BLaER1 (cell line): ENCODE measurements at regions not wholly inside any gene's neighbourhood (a gene's known extent, or its start where the extent isn't known, plus 50 kb on each side); places are given as distances from the start of the nearest gene placed in this dataset.
A peak's percentile ranks its signal among the peaks of the same experiment; 100 is the strongest.

Experiments used
- H3K27ac ChIP-seq: shearing (Covaris generic); formaldehyde crosslinking; 2 replicates; pipeline ENCODE4 v1.8.1; 2022
- H3K27me3 ChIP-seq: shearing (Covaris generic); formaldehyde crosslinking; 2 replicates; pipeline ENCODE4 v1.8.1; 2022
- H3K36me3 ChIP-seq: shearing (Covaris generic); formaldehyde crosslinking; 2 replicates; pipeline ENCODE4 v1.8.1; 2022
- H3K4me1 ChIP-seq: shearing (Covaris generic); formaldehyde crosslinking; 2 replicates; pipeline ENCODE4 v1.8.1; 2022
- H3K4me2 ChIP-seq: shearing (Covaris generic); formaldehyde crosslinking; 2 replicates; pipeline ENCODE4 v1.8.1; 2022
- H3K4me3 ChIP-seq: shearing (Covaris generic); formaldehyde crosslinking; 2 replicates; pipeline ENCODE4 v1.8.1; 2022
- H3K9ac ChIP-seq: shearing (Covaris generic); formaldehyde crosslinking; 2 replicates; pipeline ENCODE4 v1.8.1; 2022
- H3K9me3 ChIP-seq: shearing (Covaris generic); formaldehyde crosslinking; 2 replicates; pipeline ENCODE4 v1.8.1; 2022
- H4K20me1 ChIP-seq: shearing (Covaris generic); formaldehyde crosslinking; 2 replicates; pipeline ENCODE4 v1.8.1; 2022
- Cebpa-rat ChIP-seq: shearing (Covaris generic); IDR thresholded peaks from 2 replicates; pipeline ENCODE4 v1.8.1; 2022

DNA sequence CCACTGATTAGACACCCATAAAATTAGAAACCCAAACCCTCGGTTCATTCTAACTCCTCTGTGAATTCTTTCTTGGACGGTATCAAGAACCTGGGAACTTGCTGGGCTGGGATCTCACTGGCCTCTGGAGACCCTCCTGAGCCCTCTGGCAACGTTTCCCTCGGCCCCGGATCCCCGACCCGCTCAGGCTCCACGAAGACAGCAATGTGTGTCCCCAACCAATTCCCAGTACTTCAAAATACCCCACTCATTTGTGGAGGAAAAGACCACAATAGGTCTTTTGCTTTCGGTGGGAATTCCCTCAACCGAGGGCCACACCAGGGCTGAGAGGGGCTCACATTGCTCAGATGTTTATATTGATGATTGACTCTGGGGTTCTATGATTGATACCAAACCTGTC is 117.9 kb upstream of the PRR20G start:
- H3K4me1 ChIP-seq = peaks cover 78% of the 10 kb centered on the region
- peak overlapping the region; percentile 74 for H3K4me2 ChIP-seq
- no peak overlapping the region for H3K9ac ChIP-seq
- no peaks in the 10 kb centered on the region for H3K9me3 ChIP-seq
- no peaks in the 10 kb centered on the region for H3K36me3 ChIP-seq
- H3K27ac ChIP-seq = no peak overlapping the region
- no peak for TF ChIP-seq Cebpa-rat
- no peaks in the 10 kb centered on the region for H4K20me1 ChIP-seq
- H3K27me3 ChIP-seq = no peaks in the 10 kb centered on the region
- no peak overlapping the region for H3K4me3 ChIP-seq

DNA sequence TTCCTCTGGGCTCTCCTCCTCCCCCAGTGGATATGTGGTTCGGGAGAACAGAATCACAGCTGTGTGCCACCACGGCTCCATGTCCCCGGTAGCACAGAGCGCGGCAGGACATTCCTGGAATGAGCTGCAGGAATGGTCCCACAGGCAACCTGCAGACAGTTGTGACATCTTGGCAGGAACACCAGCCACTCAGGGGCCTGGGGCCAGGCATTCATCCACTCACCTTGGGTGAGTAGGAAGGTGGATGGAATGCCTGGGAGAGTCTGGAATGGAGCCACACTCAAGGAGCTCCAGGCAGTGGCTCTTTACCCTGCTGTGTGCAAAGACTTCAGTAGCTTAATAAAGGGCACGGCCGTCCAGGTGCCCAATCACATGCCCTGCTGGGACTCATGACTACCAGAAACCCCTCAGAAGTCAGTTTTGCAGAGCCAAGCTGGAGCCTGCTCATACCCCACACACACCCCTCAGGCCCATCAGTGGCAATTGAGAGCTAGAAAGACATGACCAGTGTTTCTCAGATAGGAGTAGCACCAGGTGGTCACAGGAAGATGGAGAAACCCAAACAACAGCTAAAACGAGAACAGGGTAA is 117.3 kb upstream of the PRR20G start:
- no peak for TF ChIP-seq Cebpa-rat
- H3K4me1 ChIP-seq = peaks cover 71% of the 10 kb centered on the region
- H3K4me2 ChIP-seq = peak overlapping the region; percentile 74
- no peaks in the 10 kb centered on the region for H3K9me3 ChIP-seq
- H3K36me3 ChIP-seq = no peaks in the 10 kb centered on the region
- H3K27me3 ChIP-seq = no peaks in the 10 kb centered on the region
- H3K4me3 ChIP-seq = no peak overlapping the region
- H3K27ac ChIP-seq = no peak overlapping the region
- no peaks in the 10 kb centered on the region for H4K20me1 ChIP-seq
- H3K9ac ChIP-seq = no peak overlapping the region

DNA sequence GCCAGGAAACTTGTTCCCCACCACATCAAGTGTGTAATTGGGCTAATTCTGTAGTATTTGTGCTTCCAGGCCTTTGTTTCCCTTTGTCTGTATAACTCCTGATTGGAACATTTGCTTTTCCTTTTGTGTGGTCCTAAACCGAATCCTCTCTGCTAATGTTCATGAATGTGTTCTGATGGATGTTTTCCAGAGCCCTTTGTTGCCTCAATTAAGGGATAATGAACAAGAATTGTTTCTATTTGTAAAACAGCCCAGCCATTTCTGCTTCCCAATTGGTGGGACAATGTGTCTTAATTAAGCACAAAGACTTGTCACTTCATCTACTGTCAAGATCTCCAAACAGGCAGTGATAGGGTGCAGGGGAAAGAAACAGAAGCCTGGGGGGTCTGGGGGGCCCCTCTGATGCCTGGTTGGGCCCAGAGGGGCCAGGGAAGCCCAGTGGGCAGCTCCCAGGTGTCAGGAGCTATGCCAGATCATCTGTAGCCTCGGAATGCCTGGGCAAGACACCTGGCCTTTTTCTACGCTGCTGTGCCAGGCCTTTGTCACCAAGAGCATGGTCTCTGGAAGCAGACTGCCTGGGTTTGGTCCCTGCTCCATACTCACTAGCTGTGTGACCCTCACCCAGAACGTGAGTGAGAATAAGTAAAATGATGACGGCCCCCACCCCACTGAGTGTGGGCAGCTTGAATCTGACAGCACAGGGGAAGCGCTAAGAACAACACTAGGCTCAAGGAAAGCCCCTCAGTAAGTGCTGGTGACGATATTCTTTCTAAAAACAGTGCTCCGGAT is 116.6 kb upstream of the PRR20G start:
- Histone ChIP-seq H3K9ac (no peak overlapping the region), H3K4me1 (peaks cover 65% of the 10 kb centered on the region), H3K4me2 (peak overlapping the region; percentile 74), H3K27me3 (no peaks in the 10 kb centered on the region), H3K4me3 (no peak overlapping the region), H4K20me1 (no peaks in the 10 kb centered on the region), H3K9me3 (no peaks in the 10 kb centered on the region), H3K36me3 (no peaks in the 10 kb centered on the region), H3K27ac (peak overlapping the region; percentile 46; the same call in 1 of the 2 replicates)
- TF ChIP-seq Cebpa-rat = no peak

DNA sequence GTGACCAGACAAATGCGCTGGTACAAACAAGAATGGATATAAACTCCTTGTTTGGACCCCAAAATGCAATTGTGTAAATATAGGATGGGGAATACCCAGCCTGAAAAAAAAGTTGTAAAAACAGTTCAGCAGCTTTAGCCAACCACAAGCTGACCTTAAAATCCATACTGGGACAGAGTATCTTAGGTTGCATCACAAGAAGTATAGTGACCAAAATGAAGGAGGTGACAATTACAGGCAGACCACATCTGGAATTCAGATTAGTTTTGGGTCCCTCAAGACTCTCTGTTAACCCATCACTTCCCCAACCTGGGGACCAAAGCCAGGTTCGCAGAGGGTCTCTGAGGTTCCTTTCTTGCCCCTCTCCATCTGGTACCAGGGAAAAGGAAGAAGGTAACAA is 115.9 kb upstream of the PRR20G start:
- H3K27me3 ChIP-seq = no peaks in the 10 kb centered on the region
- no peak overlapping the region for H3K4me3 ChIP-seq
- TF ChIP-seq Cebpa-rat = no peak
- H3K4me1 ChIP-seq = peaks cover 58% of the 10 kb centered on the region
- peak overlapping the region; percentile 46; the same call in 1 of the 2 replicates for H3K27ac ChIP-seq
- no peaks in the 10 kb centered on the region for H3K36me3 ChIP-seq
- peaks cover 3% of the 10 kb centered on the region; the same call in 1 of the 2 replicates for H3K9me3 ChIP-seq
- no peak overlapping the region for H3K9ac ChIP-seq
- H3K4me2 ChIP-seq = peak overlapping the region; percentile 74
- H4K20me1 ChIP-seq = no peaks in the 10 kb centered on the region

GRCh38 chr3:127399154-127399553 is 111.3 kb upstream of the PRR20G start:
- H3K4me2 ChIP-seq = no peak overlapping the region
- TF ChIP-seq Cebpa-rat = no peak
- peaks cover 12% of the 10 kb centered on the region for H3K4me1 ChIP-seq
- no peak overlapping the region for H3K4me3 ChIP-seq
- no peak overlapping the region for H3K9ac ChIP-seq
- H3K27ac ChIP-seq = no peak overlapping the region
- no peaks in the 10 kb centered on the region for H4K20me1 ChIP-seq
- peaks cover 3% of the 10 kb centered on the region; the same call in 1 of the 2 replicates for H3K9me3 ChIP-seq
- no peaks in the 10 kb centered on the region for H3K36me3 ChIP-seq
- H3K27me3 ChIP-seq = no peaks in the 10 kb centered on the region

- no peak overlapping the region for H3K27ac ChIP-seq
- H3K9ac ChIP-seq = no peak overlapping the region
- H3K9me3 ChIP-seq = peaks cover 3% of the 10 kb centered on the region; the same call in 1 of the 2 replicates
- no peak overlapping the region for H3K4me3 ChIP-seq
- peaks cover 23% of the 10 kb centered on the region for H3K4me1 ChIP-seq
- no peaks in the 10 kb centered on the region for H3K36me3 ChIP-seq
- TF ChIP-seq Cebpa-rat = no peak
- peaks cover 2% of the 10 kb centered on the region; the same call in 1 of the 2 replicates for H4K20me1 ChIP-seq
- no peak overlapping the region for H3K4me2 ChIP-seq
- H3K27me3 ChIP-seq = no peaks in the 10 kb centered on the region
Observed at GRCh38 chr3:127396473-127396872, 108.6 kb upstream of the PRR20G start.

GRCh38 chr3:127395663-127396355 is 108.0 kb upstream of the PRR20G start:
- Histone ChIP-seq H3K4me1 (peaks cover 27% of the 10 kb centered on the region), H3K36me3 (no peaks in the 10 kb centered on the region), H3K4me2 (no peak overlapping the region), H3K9ac (no peak overlapping the region), H3K4me3 (no peak overlapping the region), H3K9me3 (peaks cover 3% of the 10 kb centered on the region; the same call in 1 of the 2 replicates), H3K27ac (no peak overlapping the region), H4K20me1 (peaks cover 6% of the 10 kb centered on the region; the same call in 1 of the 2 replicates), H3K27me3 (no peaks in the 10 kb centered on the region)
- TF ChIP-seq Cebpa-rat = no peak

- no peak overlapping the region for H3K4me3 ChIP-seq
- peaks cover 3% of the 10 kb centered on the region; the same call in 1 of the 2 replicates for H3K9me3 ChIP-seq
- no peak for TF ChIP-seq Cebpa-rat
- H3K4me1 ChIP-seq = peaks cover 27% of the 10 kb centered on the region
- no peaks in the 10 kb centered on the region for H3K36me3 ChIP-seq
- no peak overlapping the region for H3K9ac ChIP-seq
- H3K27me3 ChIP-seq = no peaks in the 10 kb centered on the region
- H4K20me1 ChIP-seq = peaks cover 6% of the 10 kb centered on the region; the same call in 1 of the 2 replicates
- no peak overlapping the region for H3K4me2 ChIP-seq
- H3K27ac ChIP-seq = no peak overlapping the region
Observed at GRCh38 chr3:127394984-127395662, 107.3 kb upstream of the PRR20G start.

- Histone ChIP-seq H3K4me3 (no peak overlapping the region), H3K4me1 (peaks cover 27% of the 10 kb centered on the region), H3K9me3 (0 out of 2 replicates have a peak, but pooled peaks cover under 1% of the 10 kb centered on the region), H3K27me3 (no peaks in the 10 kb centered on the region), H3K36me3 (no peaks in the 10 kb centered on the region), H3K9ac (no peak overlapping the region), H3K27ac (no peak overlapping the region), H3K4me2 (no peak overlapping the region), H4K20me1 (peaks cover 6% of the 10 kb centered on the region; the same call in 1 of the 2 replicates)
- TF ChIP-seq Cebpa-rat = no peak
Observed at GRCh38 chr3:127394031-127394430, 106.2 kb upstream of the PRR20G start.
